ENCODE measurements at regions not wholly inside any gene's neighbourhood (a gene's known extent, or its start where the extent isn't known, plus 50 kb on each side); places are given as distances from the start of the nearest gene placed in this dataset.

GRCh38 chr14:89533766-89534165 is 116.7 kb upstream of the FOXN3 start:
- no peak for TF ChIP-seq CTCF (IDR thresholded peaks at IDR 0.05; ENCODE audit: unreplicated experiment)
- no peak overlapping the region for H3K4me3 Mint-ChIP-seq
- H3K36me3 Mint-ChIP-seq: peaks cover 6% of the 10 kb centered on the region
- peak overlapping the region; percentile 34 for H3K27ac Mint-ChIP-seq
- peaks cover 20% of the 10 kb centered on the region for H3K4me1 Mint-ChIP-seq
- H3K9me3 Mint-ChIP-seq: no peaks in the 10 kb centered on the region
- no peaks in the 10 kb centered on the region for H3K27me3 Mint-ChIP-seq (ENCODE audit: low read depth)
- DNase-seq (ENCODE audit: low spot score in 2 of 2, unreplicated experiment in 2 of 2): no peak

- TF ChIP-seq CTCF (IDR thresholded peaks at IDR 0.05; ENCODE audit: unreplicated experiment): no peak
- Mint-ChIP-seq H3K27me3 (ENCODE audit: low read depth) (no peaks in the 10 kb centered on the region), H3K4me1 (peaks cover 20% of the 10 kb centered on the region), H3K4me3 (no peak overlapping the region), H3K27ac (no peak overlapping the region), H3K9me3 (peaks cover under 1% of the 10 kb centered on the region), H3K36me3 (peaks cover 7% of the 10 kb centered on the region)
- no peak for DNase-seq (ENCODE audit: low spot score in 2 of 2, unreplicated experiment in 2 of 2)
These were observed 116.1 kb upstream of the FOXN3 start for GRCh38 chr14:89533136-89533535.

- H3K36me3 Mint-ChIP-seq: peaks cover 11% of the 10 kb centered on the region
- no peak for DNase-seq (ENCODE audit: low spot score in 2 of 2, unreplicated experiment in 2 of 2)
- peaks cover 20% of the 10 kb centered on the region for H3K4me1 Mint-ChIP-seq
- no peak overlapping the region for H3K27ac Mint-ChIP-seq
- H3K9me3 Mint-ChIP-seq: peaks cover 9% of the 10 kb centered on the region
- TF ChIP-seq CTCF (IDR thresholded peaks at IDR 0.05; ENCODE audit: unreplicated experiment): no peak
- no peak overlapping the region for H3K4me3 Mint-ChIP-seq
- H3K27me3 Mint-ChIP-seq (ENCODE audit: low read depth): no peaks in the 10 kb centered on the region
These were observed 114.8 kb upstream of the FOXN3 start for GRCh38 chr14:89531661-89532335.

- H3K4me3 Mint-ChIP-seq: no peak overlapping the region
- no peak overlapping the region for H3K27ac Mint-ChIP-seq
- peaks cover 48% of the 10 kb centered on the region for H3K9me3 Mint-ChIP-seq
- no peak for TF ChIP-seq CTCF (IDR thresholded peaks at IDR 0.05; ENCODE audit: unreplicated experiment)
- no peaks in the 10 kb centered on the region for H3K27me3 Mint-ChIP-seq (ENCODE audit: low read depth)
- no peak for DNase-seq (ENCODE audit: low spot score in 2 of 2, unreplicated experiment in 2 of 2)
- peaks cover 52% of the 10 kb centered on the region for H3K36me3 Mint-ChIP-seq
- no peaks in the 10 kb centered on the region for H3K4me1 Mint-ChIP-seq
These were observed 108.1 kb upstream of the FOXN3 start for GRCh38 chr14:89524990-89525667.

- Mint-ChIP-seq H3K27ac (no peak overlapping the region), H3K4me1 (no peaks in the 10 kb centered on the region), H3K4me3 (no peak overlapping the region), H3K9me3 (peaks cover 48% of the 10 kb centered on the region), H3K27me3 (ENCODE audit: low read depth) (no peaks in the 10 kb centered on the region), H3K36me3 (peaks cover 55% of the 10 kb centered on the region)
- no peak for TF ChIP-seq CTCF (IDR thresholded peaks at IDR 0.05; ENCODE audit: unreplicated experiment)
- no peak for DNase-seq (ENCODE audit: low spot score in 2 of 2, unreplicated experiment in 2 of 2)
These were observed 107.4 kb upstream of the FOXN3 start for GRCh38 chr14:89524412-89524811.

Data from mesothelial cell of epicardium (in vitro differentiated cells).